ENCODE measurements at regions not wholly inside any gene's neighbourhood (a gene's known extent, or its start where the extent isn't known, plus 50 kb on each side); places are given as distances from the start of the nearest gene placed in this dataset.
"Not testable (repeated sequence)": the region's sequence is repeated elsewhere in the genome, so short reads cannot be mapped to it uniquely, and the experiment has no call there.

- Mint-ChIP-seq H3K4me1 (no peaks in the 10 kb centered on the region), H3K27me3 (ENCODE audit: low read depth in 3 of 3) (peaks cover 1 to 14% (median 5%) of the 10 kb centered on the region in 3 donors), H3K9me3 (peaks cover 0 to 3% (median 0%) of the 10 kb centered on the region in 6 donors), H3K36me3 (no peaks in the 10 kb centered on the region), H3K27ac (no peak overlapping the region), H3K4me3 (no peak overlapping the region)
- DNase-seq: no peak
Measured at GRCh38 chr15:39018966-39019365, 454.4 kb upstream of the RASGRP1 start.

- Mint-ChIP-seq H3K4me1 (no peaks in the 10 kb centered on the region), H3K9me3 (peaks cover 0 to 4% (median 0%) of the 10 kb centered on the region in 6 donors), H3K27me3 (ENCODE audit: low read depth in 3 of 3) (peaks cover 5 to 26% (median 8%) of the 10 kb centered on the region in 3 donors), H3K27ac (no peak overlapping the region), H3K36me3 (no peaks in the 10 kb centered on the region), H3K4me3 (no peak overlapping the region)
- DNase-seq: no peak
Measured at GRCh38 chr15:39021341-39021740, 456.7 kb upstream of the RASGRP1 start.

DNA sequence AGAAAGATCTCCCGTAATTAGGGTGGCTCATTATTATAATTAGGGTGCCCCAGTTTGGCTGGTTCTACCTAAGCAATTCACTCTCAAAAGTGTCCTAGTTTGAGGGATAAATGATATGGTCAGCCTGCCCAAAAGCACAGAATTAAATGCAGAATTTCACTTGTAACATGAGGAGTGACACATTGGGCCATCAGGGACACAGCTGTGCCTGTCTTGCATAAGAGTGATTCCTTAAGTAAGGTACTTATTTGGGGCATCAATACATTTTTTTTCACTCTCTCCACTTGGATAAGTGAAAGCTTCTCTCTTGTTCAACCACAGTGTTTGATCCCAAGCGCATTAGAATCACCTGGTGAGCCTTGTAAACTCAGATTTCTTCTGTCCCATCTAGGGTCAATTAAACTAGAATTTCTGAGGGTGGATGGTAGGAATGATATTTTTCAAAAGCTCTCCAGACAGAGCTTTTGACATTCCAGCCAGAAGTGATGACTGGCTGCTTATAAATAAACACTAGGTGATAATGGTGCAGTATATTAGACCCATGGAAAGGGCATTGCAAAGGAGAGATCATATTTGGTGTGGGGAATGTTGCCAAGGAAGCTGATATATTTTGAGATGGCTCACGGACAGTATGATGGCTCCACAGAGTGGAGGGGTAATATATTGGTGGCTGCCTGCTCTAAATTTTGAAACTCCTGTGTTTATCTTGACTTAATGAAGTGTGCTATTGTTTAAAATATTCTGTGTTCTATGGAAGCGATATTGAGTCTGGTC lies 458.1 kb upstream of the RASGRP1 start:
- peaks cover 7 to 26% (median 8%) of the 10 kb centered on the region in 3 donors for H3K27me3 Mint-ChIP-seq (ENCODE audit: low read depth in 3 of 3)
- no peak overlapping the region for H3K27ac Mint-ChIP-seq
- DNase-seq: no peak
- H3K36me3 Mint-ChIP-seq: no peaks in the 10 kb centered on the region
- H3K4me3 Mint-ChIP-seq: no peak overlapping the region
- H3K4me1 Mint-ChIP-seq: no peaks in the 10 kb centered on the region
- peaks cover 0 to 2% (median 0%) of the 10 kb centered on the region in 6 donors for H3K9me3 Mint-ChIP-seq

DNA sequence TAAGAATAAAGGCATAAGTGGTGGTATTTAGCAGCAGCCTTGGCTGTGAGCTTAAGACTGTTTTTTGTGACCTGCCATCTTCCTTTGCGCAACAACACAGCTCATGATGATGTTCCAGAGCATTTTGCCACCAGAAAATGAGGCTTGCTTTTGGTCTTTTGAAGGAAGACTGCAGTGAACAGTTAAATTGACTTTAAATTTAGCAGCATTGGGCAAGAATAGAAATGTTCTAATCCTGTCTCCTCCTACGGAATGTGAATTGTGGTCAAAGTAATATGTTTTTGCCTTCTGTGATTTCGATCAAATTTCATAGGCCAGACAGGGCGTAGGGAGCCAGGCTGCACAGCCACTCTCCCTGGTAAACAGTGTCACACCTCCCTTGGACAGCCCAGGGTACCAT lies 460.7 kb upstream of the RASGRP1 start:
- peaks cover 0 to 2% (median 0%) of the 10 kb centered on the region in 6 donors for H3K9me3 Mint-ChIP-seq
- no peak overlapping the region for H3K27ac Mint-ChIP-seq

GRCh38 chr15:39025881-39026280 lies 461.3 kb upstream of the RASGRP1 start:
- DNase-seq: no peak
- Mint-ChIP-seq H3K27ac (no peak overlapping the region), H3K4me1 (no peaks in the 10 kb centered on the region), H3K9me3 (peaks cover 0 to 2% (median 0%) of the 10 kb centered on the region in 6 donors), H3K36me3 (no peaks in the 10 kb centered on the region), H3K4me3 (no peak overlapping the region), H3K27me3 (ENCODE audit: low read depth in 3 of 3) (peaks cover 6 to 18% (median 6%) of the 10 kb centered on the region in 3 donors)

More for the DNA sequence above, 460.7 kb upstream of the RASGRP1 start:
- Mint-ChIP-seq H3K27me3 (ENCODE audit: low read depth in 3 of 3) (peaks cover 6 to 18% (median 7%) of the 10 kb centered on the region in 3 donors), H3K36me3 (no peaks in the 10 kb centered on the region), H3K4me3 (no peak overlapping the region), H3K4me1 (no peaks in the 10 kb centered on the region)
- DNase-seq: no peak

DNA sequence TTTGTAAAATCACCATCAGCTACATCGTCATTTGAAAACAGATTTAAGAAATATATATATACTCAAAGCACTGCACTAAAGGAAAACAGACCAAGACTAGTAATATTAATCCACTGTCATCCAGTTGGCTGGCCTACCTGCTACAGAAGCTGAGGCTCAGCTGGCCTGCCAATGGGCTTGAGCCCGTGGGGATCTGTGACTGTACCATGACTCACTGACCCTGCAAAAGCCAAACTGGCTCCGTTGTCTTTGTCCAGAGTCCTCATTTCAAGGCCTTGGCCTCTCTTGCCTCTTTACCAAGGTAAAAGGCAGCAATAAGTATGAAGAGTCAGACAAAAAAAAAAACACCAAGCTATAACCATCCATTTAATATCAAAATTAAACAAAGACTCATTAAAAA lies 463.5 kb upstream of the RASGRP1 start:
- Mint-ChIP-seq H3K27me3 (ENCODE audit: low read depth in 3 of 3) (peaks cover 5 to 16% (median 6%) of the 10 kb centered on the region in 3 donors), H3K27ac (no peak overlapping the region), H3K4me3 (no peak overlapping the region), H3K36me3 (no peaks in the 10 kb centered on the region), H3K4me1 (no peaks in the 10 kb centered on the region), H3K9me3 (peaks cover 0 to 2% (median 0%) of the 10 kb centered on the region in 6 donors)
- no peak for DNase-seq

GRCh38 chr15:39029741-39030140 lies 465.1 kb upstream of the RASGRP1 start:
- Mint-ChIP-seq H3K4me1 (no peaks in the 10 kb centered on the region), H3K27me3 (ENCODE audit: low read depth in 3 of 3) (peaks cover 2 to 6% (median 5%) of the 10 kb centered on the region in 3 donors), H3K27ac (no peak overlapping the region), H3K9me3 (peaks cover 0 to 2% (median 0%) of the 10 kb centered on the region in 6 donors), H3K36me3 (no peaks in the 10 kb centered on the region), H3K4me3 (no peak overlapping the region)
- DNase-seq: no peak

- H3K4me3 Mint-ChIP-seq: no peak overlapping the region
- no peaks in the 10 kb centered on the region for H3K36me3 Mint-ChIP-seq
- H3K27ac Mint-ChIP-seq: no peak overlapping the region
- H3K27me3 Mint-ChIP-seq (ENCODE audit: low read depth in 3 of 3): peaks cover 1 to 5% (median 2%) of the 10 kb centered on the region in 3 donors
- no peaks in the 10 kb centered on the region for H3K4me1 Mint-ChIP-seq
- no peaks in the 10 kb centered on the region for H3K9me3 Mint-ChIP-seq
- no peak for DNase-seq
Measured at GRCh38 chr15:39030291-39031070, 465.9 kb upstream of the RASGRP1 start.

DNA sequence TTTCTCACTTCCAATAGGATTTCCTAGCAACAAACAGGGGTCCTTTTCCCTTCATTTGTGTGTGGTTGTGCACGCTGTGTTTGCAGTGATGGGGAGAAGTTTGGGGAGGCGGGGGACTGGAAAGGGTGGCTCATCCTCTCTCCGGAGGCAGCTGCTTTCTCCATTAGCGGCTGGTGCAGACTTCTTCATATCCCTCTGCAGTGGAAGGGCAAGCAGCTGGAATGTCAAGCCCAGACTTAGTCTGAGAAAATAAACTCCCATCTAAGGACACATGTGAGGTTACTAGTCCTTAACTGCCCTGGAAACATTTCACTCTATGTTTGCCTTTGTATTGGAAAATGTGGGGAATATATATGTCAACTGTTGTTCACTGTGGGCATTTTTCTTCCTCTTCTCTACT lies 467.0 kb upstream of the RASGRP1 start:
- H3K36me3 Mint-ChIP-seq: no peaks in the 10 kb centered on the region
- no peaks in the 10 kb centered on the region for H3K4me1 Mint-ChIP-seq
- H3K9me3 Mint-ChIP-seq: no peaks in the 10 kb centered on the region
- no peak for DNase-seq
- peaks cover 0 to 3% (median 1%) of the 10 kb centered on the region in 3 donors for H3K27me3 Mint-ChIP-seq (ENCODE audit: low read depth in 3 of 3)
- no peak overlapping the region for H3K27ac Mint-ChIP-seq
- H3K4me3 Mint-ChIP-seq: no peak overlapping the region

- Mint-ChIP-seq H3K4me1 (no peaks in the 10 kb centered on the region), H3K4me3 (no peak overlapping the region), H3K9me3 (no peaks in the 10 kb centered on the region), H3K27ac (no peak overlapping the region), H3K36me3 (no peaks in the 10 kb centered on the region), H3K27me3 (ENCODE audit: low read depth in 3 of 3) (peaks cover 0 to 7% (median 3%) of the 10 kb centered on the region in 3 donors)
- no peak for DNase-seq
Measured at GRCh38 chr15:39034816-39035215, 470.2 kb upstream of the RASGRP1 start.

GRCh38 chr15:39037611-39038010 lies 473.0 kb upstream of the RASGRP1 start:
- not testable (repeated sequence) for H3K27me3 Mint-ChIP-seq (ENCODE audit: low read depth in 3 of 3); H3K27ac Mint-ChIP-seq; H3K36me3 Mint-ChIP-seq; H3K4me3 Mint-ChIP-seq; H3K4me1 Mint-ChIP-seq; H3K9me3 Mint-ChIP-seq; DNase-seq

- Mint-ChIP-seq H3K27me3 (ENCODE audit: low read depth in 3 of 3) (peaks cover 3 to 7% (median 6%) of the 10 kb centered on the region in 3 donors), H3K36me3 (no peaks in the 10 kb centered on the region), H3K4me3 (no peak overlapping the region), H3K4me1 (no peaks in the 10 kb centered on the region), H3K27ac (no peak overlapping the region), H3K9me3 (no peaks in the 10 kb centered on the region)
- no peak for DNase-seq
Measured at GRCh38 chr15:39040861-39041260, 476.2 kb upstream of the RASGRP1 start.

GRCh38 chr15:39041979-39042495 lies 477.4 kb upstream of the RASGRP1 start:
- Mint-ChIP-seq H3K27ac (no peak overlapping the region), H3K9me3 (no peaks in the 10 kb centered on the region), H3K36me3 (no peaks in the 10 kb centered on the region), H3K4me3 (no peak overlapping the region), H3K27me3 (ENCODE audit: low read depth in 3 of 3) (peaks cover 3 to 10% (median 7%) of the 10 kb centered on the region in 3 donors), H3K4me1 (no peaks in the 10 kb centered on the region)
- no peak for DNase-seq
